Fibroblast of skin of abdomen (primary cell): ENCODE measurements at regions not wholly inside any gene's neighbourhood (a gene's known extent, or its start where the extent isn't known, plus 50 kb on each side); places are given as distances from the start of the nearest gene placed in this dataset.

Source experiments
- DNase-seq: peaks from one replicate; pipeline ENCODE4 v3.0.0-alpha.2; 2013

GRCh38 chr15:25557926-25558325 lies 119.1 kb upstream of the UBE3A start:
- no peak for DNase-seq

- no peak for DNase-seq
Observed at GRCh38 chr15:25556136-25556535, 117.3 kb upstream of the UBE3A start.

GRCh38 chr15:25554640-25555039 lies 115.8 kb upstream of the UBE3A start:
- DNase-seq, result no peak

GRCh38 chr15:25548600-25548999 lies 109.8 kb upstream of the UBE3A start:
- DNase-seq, result no peak

- no peak for DNase-seq
Observed at GRCh38 chr15:25545889-25546288, 107.1 kb upstream of the UBE3A start.

- peak; percentile 45 for DNase-seq
Observed at GRCh38 chr15:25545017-25545416, 106.2 kb upstream of the UBE3A start.

- DNase-seq, result no peak
Observed at GRCh38 chr15:25544076-25544475, 105.3 kb upstream of the UBE3A start.

- DNase-seq, result peak; percentile 68
Observed at GRCh38 chr15:25543196-25543595, 104.4 kb upstream of the UBE3A start.

- DNase-seq, result no peak
Observed at GRCh38 chr15:25541228-25541627, 102.4 kb upstream of the UBE3A start.

GRCh38 chr15:25536801-25537611 lies 98.2 kb upstream of the UBE3A start:
- DNase-seq, result no peak

- no peak for DNase-seq
Observed at GRCh38 chr15:25535866-25536265, 97.0 kb upstream of the UBE3A start.

- DNase-seq, result no peak
Observed at GRCh38 chr15:25534293-25534692, 95.5 kb upstream of the UBE3A start.

- no peak for DNase-seq
Observed at GRCh38 chr15:25532269-25533140, 93.7 kb upstream of the UBE3A start.

- DNase-seq, result no peak
Observed at GRCh38 chr15:25529774-25530173, 91.0 kb upstream of the UBE3A start.

GRCh38 chr15:25527118-25527517 lies 88.3 kb upstream of the UBE3A start:
- no peak for DNase-seq

GRCh38 chr15:25525741-25526140 lies 86.9 kb upstream of the UBE3A start:
- no peak for DNase-seq

- DNase-seq, result no peak
Observed at GRCh38 chr15:25515633-25516032, 76.8 kb upstream of the UBE3A start.

- DNase-seq, result no peak
Observed at GRCh38 chr15:25514522-25514921, 75.7 kb upstream of the UBE3A start.

GRCh38 chr15:25512957-25513356 lies 74.1 kb upstream of the UBE3A start:
- DNase-seq, result no peak

GRCh38 chr15:25510146-25510545 lies 71.3 kb upstream of the UBE3A start:
- no peak for DNase-seq

GRCh38 chr15:25509703-25510102 lies 70.9 kb upstream of the UBE3A start:
- DNase-seq, result peak; percentile 2

- DNase-seq, result peak; percentile 58
Observed at GRCh38 chr15:25508369-25509002, 69.7 kb upstream of the UBE3A start.

GRCh38 chr15:25504307-25504706 lies 65.5 kb upstream of the UBE3A start:
- DNase-seq, result peak; percentile 88
